ENCODE measurements at regions not wholly inside any gene's neighbourhood (a gene's known extent, or its start where the extent isn't known, plus 50 kb on each side); places are given as distances from the start of the nearest gene placed in this dataset.

GRCh38 chr9:80086386-80086785 is 514.6 kb downstream of the TLE4 start:
- TF ChIP-seq POLR2AphosphoS5 (IDR thresholded peaks at IDR 0.05; ENCODE audit: borderline replicate concordance, low read depth, low read length) (no peak), FOXP2 (optimal IDR thresholded peaks at IDR 0.05; ENCODE audit: control extremely low read depth, extremely low read length, insufficient read depth) (no peak)
